ENCODE measurements at regions not wholly inside any gene's neighbourhood (a gene's known extent, or its start where the extent isn't known, plus 50 kb on each side); places are given as distances from the start of the nearest gene placed in this dataset.
"Not testable (repeated sequence)": the region's sequence is repeated elsewhere in the genome, so short reads cannot be mapped to it uniquely, and the experiment has no call there.

DNA sequence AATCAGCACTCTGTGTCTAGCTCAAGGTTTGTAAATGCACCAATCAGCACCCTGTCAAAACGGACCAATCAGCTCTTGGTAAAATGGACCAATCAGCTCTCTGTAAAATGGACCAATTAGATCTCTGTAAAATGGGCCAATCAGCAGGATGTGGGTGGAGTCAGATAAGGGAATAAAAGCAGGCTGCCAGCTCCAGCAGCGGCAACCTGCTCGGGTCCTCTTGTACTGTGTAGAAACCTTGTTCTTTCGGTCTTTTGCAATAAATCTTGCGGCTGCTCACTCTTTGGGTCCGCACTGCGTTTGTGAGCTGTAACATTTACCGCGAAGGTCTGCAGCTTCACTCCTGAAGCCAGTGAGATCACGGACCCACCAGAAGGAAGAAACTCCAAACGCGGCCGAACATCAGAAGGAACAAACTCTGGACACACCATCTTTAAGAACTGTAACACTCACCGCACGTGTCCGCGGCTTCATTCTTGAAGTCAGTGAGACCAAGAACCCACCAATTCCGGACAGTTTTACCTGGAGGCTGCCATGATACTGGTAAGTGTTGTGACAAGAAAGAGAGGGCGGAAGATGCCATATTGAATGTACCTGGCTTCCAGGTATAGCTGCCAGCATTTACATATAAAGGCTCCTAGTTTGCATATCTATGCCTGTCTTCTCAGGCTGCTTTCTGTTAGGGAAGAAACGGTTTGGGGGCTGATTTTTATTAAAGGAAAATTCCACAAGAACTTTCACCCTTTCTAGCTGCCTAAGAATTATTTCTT lies 758.5 kb upstream of the CTNND2 start:
- H3K27me3 Mint-ChIP-seq (ENCODE audit: insufficient read depth): no peaks in the 10 kb centered on the region
- Histone ChIP-seq H3K4me1 (ENCODE audit: control insufficient read depth, insufficient read depth, low read length) (no peaks in the 10 kb centered on the region), H3K9ac (ENCODE audit: extremely low read depth, low read length, poor library complexity, severe bottlenecking) (no peak overlapping the region), H3K4me3 (ENCODE audit: low read length) (no peak overlapping the region), H3K27me3 (ENCODE audit: control insufficient read depth, insufficient read depth, low read length, poor library complexity, severe bottlenecking) (no peaks in the 10 kb centered on the region), H3K9me3 (ENCODE audit: control insufficient read depth, low read length) (peaks cover 7% of the 10 kb centered on the region), H3K36me3 (ENCODE audit: control insufficient read depth, insufficient read depth, low read length) (no peaks in the 10 kb centered on the region), H3K27ac (ENCODE audit: low read depth, low read length) (no peak overlapping the region)
- peaks cover 26% of the 10 kb centered on the region for H3K4me1 Mint-ChIP-seq
- H3K9me3 Mint-ChIP-seq: peaks cover 26% of the 10 kb centered on the region
- peaks cover 60% of the 10 kb centered on the region for H3K36me3 Mint-ChIP-seq (ENCODE audit: low read depth)
- H3K27ac Mint-ChIP-seq: peak overlapping the region; percentile 49
- DNase-seq: peak; percentile 65
- 89 to 93% methylated on average over 18 to 20 of the region's 20 CpGs for WGBS, 2 experiments (ENCODE audit: insufficient coverage in 1 of 2, insufficient read length in 1 of 2)
- TF ChIP-seq, protein P1, sequence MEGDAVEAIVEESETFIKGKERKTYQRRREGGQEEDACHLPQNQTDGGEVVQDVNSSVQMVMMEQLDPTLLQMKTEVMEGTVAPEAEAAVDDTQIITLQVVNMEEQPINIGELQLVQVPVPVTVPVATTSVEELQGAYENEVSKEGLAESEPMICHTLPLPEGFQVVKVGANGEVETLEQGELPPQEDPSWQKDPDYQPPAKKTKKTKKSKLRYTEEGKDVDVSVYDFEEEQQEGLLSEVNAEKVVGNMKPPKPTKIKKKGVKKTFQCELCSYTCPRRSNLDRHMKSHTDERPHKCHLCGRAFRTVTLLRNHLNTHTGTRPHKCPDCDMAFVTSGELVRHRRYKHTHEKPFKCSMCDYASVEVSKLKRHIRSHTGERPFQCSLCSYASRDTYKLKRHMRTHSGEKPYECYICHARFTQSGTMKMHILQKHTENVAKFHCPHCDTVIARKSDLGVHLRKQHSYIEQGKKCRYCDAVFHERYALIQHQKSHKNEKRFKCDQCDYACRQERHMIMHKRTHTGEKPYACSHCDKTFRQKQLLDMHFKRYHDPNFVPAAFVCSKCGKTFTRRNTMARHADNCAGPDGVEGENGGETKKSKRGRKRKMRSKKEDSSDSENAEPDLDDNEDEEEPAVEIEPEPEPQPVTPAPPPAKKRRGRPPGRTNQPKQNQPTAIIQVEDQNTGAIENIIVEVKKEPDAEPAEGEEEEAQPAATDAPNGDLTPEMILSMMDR (conservative IDR thresholded peaks at IDR 0.05): no peak
- H3K4me3 Mint-ChIP-seq: peak overlapping the region; percentile 29

GRCh38 chr5:12661617-12662370 lies 757.5 kb upstream of the CTNND2 start:
- Mint-ChIP-seq H3K4me3 (no peak overlapping the region), H3K27me3 (ENCODE audit: insufficient read depth) (no peaks in the 10 kb centered on the region), H3K9me3 (peaks cover 26% of the 10 kb centered on the region), H3K4me1 (peaks cover 23% of the 10 kb centered on the region), H3K36me3 (ENCODE audit: low read depth) (peaks cover 60% of the 10 kb centered on the region), H3K27ac (no peak overlapping the region)
- Histone ChIP-seq H3K4me1 (ENCODE audit: control insufficient read depth, insufficient read depth, low read length) (no peaks in the 10 kb centered on the region), H3K27me3 (ENCODE audit: control insufficient read depth, insufficient read depth, low read length, poor library complexity, severe bottlenecking) (no peaks in the 10 kb centered on the region), H3K27ac (ENCODE audit: low read depth, low read length) (no peak overlapping the region), H3K9ac (ENCODE audit: extremely low read depth, low read length, poor library complexity, severe bottlenecking) (no peak overlapping the region), H3K4me3 (ENCODE audit: low read length) (no peak overlapping the region), H3K36me3 (ENCODE audit: control insufficient read depth, insufficient read depth, low read length) (no peaks in the 10 kb centered on the region), H3K9me3 (ENCODE audit: control insufficient read depth, low read length) (peaks cover 7% of the 10 kb centered on the region)
- TF ChIP-seq, protein P1 (conservative IDR thresholded peaks at IDR 0.05): no peak
- peak; percentile 79 for DNase-seq
- WGBS, 2 experiments (ENCODE audit: insufficient coverage in 1 of 2, insufficient read length in 1 of 2): 92 to 95% methylated on average over 4 to 33 of the region's 33 CpGs

DNA sequence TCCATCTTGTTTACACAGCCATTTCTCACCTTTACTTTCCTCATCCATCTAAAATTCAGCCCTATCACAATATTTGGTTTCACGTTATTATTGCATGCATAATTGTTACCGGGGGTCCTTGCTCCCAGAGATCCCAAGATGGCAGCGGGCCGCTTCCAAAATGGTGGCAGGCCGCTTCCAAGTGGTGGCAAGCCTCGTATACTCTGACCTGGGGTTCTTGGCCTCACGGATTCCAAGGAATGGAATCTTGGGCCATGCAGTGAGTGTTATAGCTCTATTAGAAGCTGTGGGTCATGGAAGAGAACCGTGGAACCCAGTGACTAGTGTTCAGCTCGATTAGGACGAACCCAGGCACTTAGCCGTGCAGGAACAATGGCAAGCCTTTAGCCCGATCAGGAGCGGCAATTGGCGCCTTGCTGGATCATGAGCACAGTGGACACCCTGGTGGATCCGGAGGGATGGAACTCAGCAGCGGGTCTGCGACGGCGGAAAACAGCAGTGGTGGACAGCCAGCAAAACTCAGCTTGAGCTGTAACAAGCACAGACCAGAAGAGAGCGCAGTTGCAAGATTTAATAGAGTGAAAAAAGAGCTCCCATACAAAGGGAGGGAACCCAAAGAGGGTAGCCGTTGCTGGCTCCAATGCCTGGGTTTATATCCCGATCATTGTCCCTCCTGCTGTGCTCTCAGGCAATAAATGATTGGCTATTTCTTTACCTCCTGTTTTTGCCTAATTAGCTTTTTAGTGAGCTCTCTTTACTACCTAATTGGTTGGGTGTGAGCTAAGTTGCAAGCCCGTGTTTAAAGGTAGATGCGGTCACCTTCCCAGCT lies 756.2 kb upstream of the CTNND2 start:
- WGBS, 2 experiments (ENCODE audit: insufficient coverage in 1 of 2, insufficient read length in 1 of 2): 95 to 96% methylated on average over 18 to 24 of the region's 24 CpGs
- Mint-ChIP-seq H3K9me3 (peaks cover 26% of the 10 kb centered on the region), H3K4me1 (peaks cover 15% of the 10 kb centered on the region), H3K36me3 (ENCODE audit: low read depth) (peaks cover 60% of the 10 kb centered on the region)
- H3K36me3 ChIP-seq (ENCODE audit: control insufficient read depth, insufficient read depth, low read length); H3K9me3 ChIP-seq (ENCODE audit: control insufficient read depth, low read length); H3K27me3 Mint-ChIP-seq (ENCODE audit: insufficient read depth); H3K4me3 ChIP-seq (ENCODE audit: low read length); H3K27me3 ChIP-seq (ENCODE audit: control insufficient read depth, insufficient read depth, low read length, poor library complexity, severe bottlenecking); H3K27ac Mint-ChIP-seq; H3K9ac ChIP-seq (ENCODE audit: extremely low read depth, low read length, poor library complexity, severe bottlenecking); H3K4me1 ChIP-seq (ENCODE audit: control insufficient read depth, insufficient read depth, low read length); H3K27ac ChIP-seq (ENCODE audit: low read depth, low read length); H3K4me3 Mint-ChIP-seq: not testable (repeated sequence)
- TF ChIP-seq, protein P1 (conservative IDR thresholded peaks at IDR 0.05): peak; percentile 49
- peak; percentile 80 for DNase-seq
